SK-N-SH (cell line): ENCODE measurements at regions not wholly inside any gene's neighbourhood (a gene's known extent, or its start where the extent isn't known, plus 50 kb on each side); places are given as distances from the start of the nearest gene placed in this dataset.

ENCODE experiments used
- CTCF ChIA-PET: fragments of 300-600, 350-600 bp; formaldehyde crosslinking; extraction: SDS; loops from one replicate; lab custom pipeline; 2021; lab: Yijun Ruan, JAX
- POLR2A ChIA-PET: fragments of 350-600 bp; sonication (Branson Sonifier 250); formaldehyde crosslinking; extraction: SDS; loops from one replicate; lab custom pipeline; 2020; ENCODE audit warnings: antibody characterized with exemption, inconsistent platforms; lab: Yijun Ruan, JAX
- DNase-seq: peaks from one replicate; pipeline ENCODE4 v3.0.0; 2012
- H2AFZ ChIP-seq: fragments of 200-600 bp; sonication (generic); 2 replicates; pipeline ENCODE4 v1.8.1; 2016; ENCODE audit warnings: antibody characterized with exemption, mild to moderate bottlenecking, low read depth
- H3F3A ChIP-seq: fragments of 200-600 bp; sonication (generic); replicated peaks from 2 replicates; pipeline ENCODE3; 2016; ENCODE audit warnings: antibody characterized with exemption, mild to moderate bottlenecking; ENCODE audit not compliant: insufficient read depth
- H3K27ac ChIP-seq, 2 experiments: fragments of 200-500 bp in 1 of 2; fragments of 200-600 bp in 1 of 2; sonication (Bioruptor generic) in 1 of 2; sonication (generic), shearing (Covaris generic) in 1 of 2; 2 replicates each; pipeline versions ENCODE4 v1.5.1 to v1.6.1; 2014 to 2016; ENCODE audit warnings: low read depth in 2 of 2, inconsistent platforms in 1 of 2, low read length in 1 of 2, mild to moderate bottlenecking in 1 of 2, mixed read lengths in 1 of 2
- H3K27me3 ChIP-seq: fragments of 200-600 bp; sonication (generic), shearing (Covaris generic); 2 replicates; pipeline ENCODE4 v1.6.1; 2016; ENCODE audit warnings: mixed run types; ENCODE audit not compliant: insufficient read depth
- H3K36me3 ChIP-seq, 2 experiments: fragments of 200-500 bp in 1 of 2; fragments of 200-600 bp in 1 of 2; sonication (Bioruptor generic) in 1 of 2; sonication (generic) in 1 of 2; replicated peaks in 1 of 2; 2 replicates each; pipeline versions ENCODE3 to v1.5.1; 2014 to 2016; ENCODE audit warnings: low read length in 1 of 2, mild to moderate bottlenecking in 1 of 2; ENCODE audit not compliant: insufficient read depth in 2 of 2, control insufficient read depth in 1 of 2
- H3K4me1 ChIP-seq, 2 experiments: fragments of 200-500 bp in 1 of 2; fragments of 200-600 bp in 1 of 2; sonication (Bioruptor generic) in 1 of 2; sonication (generic), shearing (Covaris generic) in 1 of 2; 2 replicates each; pipeline versions ENCODE4 v1.5.1 to v1.6.1; 2014 to 2016; ENCODE audit warnings: low read depth in 1 of 2, low read length in 1 of 2, mixed run types in 1 of 2; ENCODE audit not compliant: insufficient read depth in 2 of 2, control insufficient read depth in 1 of 2
- H3K4me2 ChIP-seq: fragments of 200-600 bp; sonication (generic), shearing (Covaris generic); 2 replicates; pipeline ENCODE4 v1.6.1; 2017; ENCODE audit warnings: mixed run types
- H3K4me3 ChIP-seq, 2 experiments: fragments of 200-500 bp in 1 of 2; fragments of 200-600 bp in 1 of 2; sonication (Bioruptor generic) in 1 of 2; sonication (generic), shearing (Covaris generic) in 1 of 2; 2 replicates each; pipeline versions ENCODE4 v1.5.1 to v1.8.1; 2014 to 2016; ENCODE audit warnings: low read depth in 2 of 2, inconsistent platforms in 1 of 2, low read length in 1 of 2, mild to moderate bottlenecking in 1 of 2, mixed read lengths in 1 of 2, moderate library complexity in 1 of 2
- H3K79me2 ChIP-seq: fragments of 200-600 bp; sonication (generic); 2 replicates; pipeline ENCODE4 v1.8.1; 2017; ENCODE audit warnings: mild to moderate bottlenecking; ENCODE audit not compliant: insufficient read depth
- H3K9ac ChIP-seq: fragments of 200-600 bp; sonication (generic); 2 replicates; pipeline ENCODE4 v1.6.1; 2017; ENCODE audit warnings: mixed run types
- H3K9me2 ChIP-seq: fragments of 200-600 bp; sonication (generic); 2 replicates; pipeline ENCODE4 v1.6.1; 2017; ENCODE audit warnings: mixed run types
- H3K9me3 ChIP-seq: fragments of 200-600 bp; sonication (generic); 2 replicates; pipeline ENCODE4 v1.6.1; 2017; ENCODE audit warnings: mixed run types, mild to moderate bottlenecking, moderate library complexity
- H4K20me1 ChIP-seq: fragments of 200-600 bp; sonication (generic); 2 replicates; pipeline ENCODE4 v1.6.1; 2017; ENCODE audit warnings: mild to moderate bottlenecking, mixed run types; ENCODE audit not compliant: insufficient read depth
- CHD2 ChIP-seq: fragments of 150-350 bp; IDR thresholded peaks from 2 replicates; pipeline ENCODE4 v1.6.1; 2018; ENCODE audit warnings: low read length; ENCODE audit not compliant: partially characterized antibody
- CTCF ChIP-seq: fragments of 200-600 bp; sonication (generic); IDR thresholded peaks from 2 replicates; pipeline ENCODE4 v1.6.1; 2017; ENCODE audit warnings: antibody characterized with exemption, mild to moderate bottlenecking, moderate library complexity
- EP300 ChIP-seq, 2 experiments: IDR thresholded peaks; 2 replicates each; pipeline versions ENCODE4 v1.4.0 to v1.6.1; 2012; ENCODE audit warnings: borderline replicate concordance in 1 of 2, low read depth in 1 of 2, low read length in 1 of 2
- FOSL2 ChIP-seq: IDR thresholded peaks from 2 replicates; pipeline ENCODE4 v1.4.0; 2012; ENCODE audit warnings: low read depth, mild to moderate bottlenecking, moderate library complexity, borderline replicate concordance
- FOXJ3 ChIP-seq: sonication (generic); formaldehyde crosslinking; IDR thresholded peaks from 2 replicates; pipeline ENCODE4 v1.5.1; 2020; ENCODE audit warnings: mild to moderate bottlenecking, missing genetic modification reagents
- GATA2 ChIP-seq: sonication (generic); formaldehyde crosslinking; IDR thresholded peaks from 2 replicates; pipeline ENCODE4 v1.5.0; 2020; ENCODE audit warnings: mild to moderate bottlenecking, missing genetic modification reagents
- IRF3 ChIP-seq: fragments of 150-350 bp; IDR thresholded peaks from 2 replicates; pipeline ENCODE4 v1.6.1; 2016; ENCODE audit warnings: mild to moderate bottlenecking, low read depth, low read length
- MAX ChIP-seq: IDR thresholded peaks from 2 replicates; pipeline ENCODE4 v1.4.0; 2012; ENCODE audit warnings: low read depth
- MXI1 ChIP-seq: IDR thresholded peaks from 2 replicates; pipeline ENCODE4 v1.6.1; 2012; ENCODE audit warnings: mild to moderate bottlenecking, low read depth, low read length, improper control_type of control experiment
- NFIC ChIP-seq: IDR thresholded peaks from 2 replicates; pipeline ENCODE4 v1.4.0; 2012; ENCODE audit warnings: borderline replicate concordance
- NRF1 ChIP-seq: IDR thresholded peaks from 2 replicates; pipeline ENCODE4 v1.6.1; 2012; ENCODE audit warnings: low read depth, mild to moderate bottlenecking, low read length
- PBX3 ChIP-seq: IDR thresholded peaks from 2 replicates; pipeline ENCODE4; 2012
- POLR2AphosphoS5 ChIP-seq: IDR thresholded peaks from 2 replicates; pipeline ENCODE4 v1.6.1; 2012; ENCODE audit warnings: low read depth, low read length
- RAD21 ChIP-seq: IDR thresholded peaks from 2 replicates; pipeline ENCODE4 v1.6.1; 2012; ENCODE audit warnings: mild to moderate bottlenecking, low read length
- RXRA ChIP-seq: IDR thresholded peaks from 2 replicates; pipeline ENCODE4 v1.4.0; 2012; ENCODE audit warnings: low read depth, mild to moderate bottlenecking, borderline replicate concordance
- TAF1 ChIP-seq: IDR thresholded peaks from 2 replicates; pipeline ENCODE4 v1.6.1; 2012; ENCODE audit warnings: low read depth, mild to moderate bottlenecking, low read length, moderate library complexity, borderline replicate concordance
- USF1 ChIP-seq: IDR thresholded peaks from 2 replicates; pipeline ENCODE4 v1.4.0; 2012; ENCODE audit warnings: low read depth, borderline replicate concordance
- ZBTB33 ChIP-seq: IDR thresholded peaks from 2 replicates; pipeline ENCODE4 v1.4.0; 2012; ENCODE audit warnings: low read depth, borderline replicate concordance
- WGBS: methylation state at CpG from one replicate; pipeline ENCODE4 v1.1.6; 2017; ENCODE audit warnings: low lambda C conversion rate; 5-methylcytosine and 5-hydroxymethylcytosine counted together

- no peak overlapping the region for H3K27ac ChIP-seq
- no peaks in the 10 kb centered on the region for H3K4me1 ChIP-seq
- H3K4me3 ChIP-seq, result no peak overlapping the region
- H3K9me3 ChIP-seq, result no peaks in the 10 kb centered on the region
- H3K36me3 ChIP-seq, result no peaks in the 10 kb centered on the region
- no peak for TF ChIP-seq IRF3
- no peak for TF ChIP-seq MXI1
- no peak for TF ChIP-seq CHD2
- no peak for TF ChIP-seq FOXJ3 (CRISPR knock-in tag)
- TF ChIP-seq ZBTB33, result no peak
- no peak for TF ChIP-seq FOSL2
- TF ChIP-seq PBX3, result no peak
- no peak for TF ChIP-seq NFIC
- TF ChIP-seq TAF1, result no peak
- TF ChIP-seq GATA2 (CRISPR knock-in tag), result no peak
- no peak for TF ChIP-seq RXRA
- TF ChIP-seq POLR2AphosphoS5, result no peak
- no peak for TF ChIP-seq EP300 (IDR thresholded peaks at IDR 0.05; ENCODE audit: borderline replicate concordance in 1 of 2, low read depth in 1 of 2, low read length in 1 of 2)
- TF ChIP-seq CTCF, result no peak
- no peak for TF ChIP-seq USF1
- no peak for TF ChIP-seq RAD21
- no peak for TF ChIP-seq MAX
- TF ChIP-seq NRF1, result no peak
- H3K9ac ChIP-seq, result no peak overlapping the region
- no peaks in the 10 kb centered on the region for H3K9me2 ChIP-seq
- CTCF ChIA-PET, result no interaction called here
- H3K4me2 ChIP-seq, result no peak overlapping the region
- no peaks in the 10 kb centered on the region for H3F3A ChIP-seq
- H3K79me2 ChIP-seq, result no peaks in the 10 kb centered on the region
- H4K20me1 ChIP-seq, result no peaks in the 10 kb centered on the region
- POLR2A ChIA-PET, result no interaction called here
- H3K27me3 ChIP-seq, result no peaks in the 10 kb centered on the region
- no peak for DNase-seq
- no peak overlapping the region for H2AFZ ChIP-seq
- WGBS, result 8% methylated on average over 4 of the region's 4 CpGs
These were observed 410.7 kb downstream of the ARL4A start for GRCh38 chr7:13098161-13098560.
